ENCODE measurements at regions not wholly inside any gene's neighbourhood (a gene's known extent, or its start where the extent isn't known, plus 50 kb on each side); places are given as distances from the start of the nearest gene placed in this dataset.

DNA sequence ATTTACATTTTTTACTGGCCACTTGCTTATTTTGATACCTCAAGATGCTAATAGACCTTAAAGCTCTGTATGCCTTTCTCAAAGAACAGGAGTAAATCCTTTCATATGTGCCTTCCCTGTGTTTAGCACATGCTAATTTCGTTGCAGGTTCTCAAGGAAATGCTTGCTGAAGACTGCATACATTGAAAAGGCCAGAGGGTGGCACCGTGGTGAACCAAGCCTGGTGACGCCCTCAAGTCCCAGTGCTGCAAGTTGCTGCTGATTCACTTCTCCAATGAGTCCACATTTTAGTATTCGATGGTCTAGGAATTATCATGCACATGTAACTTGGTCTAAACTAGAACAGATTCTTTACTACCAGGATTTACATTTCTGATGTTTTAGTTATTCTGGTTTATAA, 94.1 kb downstream of the CLDN17 start:
- peak in 1 of 3 experiments; percentile 7 for TF ChIP-seq CTCF (IDR thresholded peaks at IDR 0.05; ENCODE audit: unreplicated experiment in 3 of 3)
- peaks cover 17% of the 10 kb centered on the region for H3K9me3 Mint-ChIP-seq
- H3K4me3 Mint-ChIP-seq = no peak overlapping the region
- H3K27me3 Mint-ChIP-seq (ENCODE audit: low read depth) = no peaks in the 10 kb centered on the region
- no peaks in the 10 kb centered on the region for H3K4me1 Mint-ChIP-seq
- no peak overlapping the region for H3K27ac Mint-ChIP-seq
- H3K36me3 Mint-ChIP-seq (ENCODE audit: low read depth) = peaks cover 4% of the 10 kb centered on the region

GRCh38 chr21:30058928-30059327, 107.7 kb downstream of the CLDN17 start:
- no peak for TF ChIP-seq CTCF (IDR thresholded peaks at IDR 0.05; ENCODE audit: unreplicated experiment in 3 of 3)
- H3K27ac Mint-ChIP-seq = no peak overlapping the region
- H3K4me1 Mint-ChIP-seq = no peaks in the 10 kb centered on the region
- H3K9me3 Mint-ChIP-seq = no peaks in the 10 kb centered on the region
- H3K4me3 Mint-ChIP-seq = no peak overlapping the region
- H3K27me3 Mint-ChIP-seq (ENCODE audit: low read depth) = no peaks in the 10 kb centered on the region
- H3K36me3 Mint-ChIP-seq (ENCODE audit: low read depth) = no peaks in the 10 kb centered on the region

DNA sequence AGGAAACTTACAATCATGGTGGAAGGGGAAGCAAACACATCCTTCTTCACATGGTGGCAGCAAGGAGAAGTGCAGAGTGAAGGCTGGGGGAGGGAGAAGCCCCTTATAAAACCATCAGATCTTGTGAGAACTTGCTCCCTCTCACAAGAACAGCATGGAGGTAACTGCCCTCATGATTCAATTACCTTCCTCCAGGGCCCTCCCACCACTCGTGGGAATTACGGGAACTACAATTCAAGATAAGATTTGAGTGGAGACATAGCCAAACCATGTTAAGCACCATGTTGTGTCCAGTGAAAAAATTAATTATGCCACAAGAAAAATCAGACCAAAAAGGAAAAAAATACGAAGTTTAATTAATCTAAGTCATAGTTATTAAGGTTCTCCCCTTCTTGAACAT, 109.5 kb downstream of the CLDN17 start:
- Mint-ChIP-seq H3K27me3 (ENCODE audit: low read depth) (no peaks in the 10 kb centered on the region), H3K4me1 (peaks cover 5% of the 10 kb centered on the region), H3K4me3 (no peak overlapping the region), H3K36me3 (ENCODE audit: low read depth) (no peaks in the 10 kb centered on the region), H3K9me3 (no peaks in the 10 kb centered on the region), H3K27ac (no peak overlapping the region)
- no peak for TF ChIP-seq CTCF (IDR thresholded peaks at IDR 0.05; ENCODE audit: unreplicated experiment in 3 of 3)

- no peak overlapping the region for H3K4me3 Mint-ChIP-seq
- no peak for TF ChIP-seq CTCF (IDR thresholded peaks at IDR 0.05; ENCODE audit: unreplicated experiment in 3 of 3)
- peaks cover 3% of the 10 kb centered on the region for H3K9me3 Mint-ChIP-seq
- peaks cover 5% of the 10 kb centered on the region for H3K4me1 Mint-ChIP-seq
- H3K27ac Mint-ChIP-seq = no peak overlapping the region
- H3K36me3 Mint-ChIP-seq (ENCODE audit: low read depth) = no peaks in the 10 kb centered on the region
- H3K27me3 Mint-ChIP-seq (ENCODE audit: low read depth) = no peaks in the 10 kb centered on the region
Observed at GRCh38 chr21:30048570-30048969, 108.8 kb upstream of the GRIK1 start.

DNA sequence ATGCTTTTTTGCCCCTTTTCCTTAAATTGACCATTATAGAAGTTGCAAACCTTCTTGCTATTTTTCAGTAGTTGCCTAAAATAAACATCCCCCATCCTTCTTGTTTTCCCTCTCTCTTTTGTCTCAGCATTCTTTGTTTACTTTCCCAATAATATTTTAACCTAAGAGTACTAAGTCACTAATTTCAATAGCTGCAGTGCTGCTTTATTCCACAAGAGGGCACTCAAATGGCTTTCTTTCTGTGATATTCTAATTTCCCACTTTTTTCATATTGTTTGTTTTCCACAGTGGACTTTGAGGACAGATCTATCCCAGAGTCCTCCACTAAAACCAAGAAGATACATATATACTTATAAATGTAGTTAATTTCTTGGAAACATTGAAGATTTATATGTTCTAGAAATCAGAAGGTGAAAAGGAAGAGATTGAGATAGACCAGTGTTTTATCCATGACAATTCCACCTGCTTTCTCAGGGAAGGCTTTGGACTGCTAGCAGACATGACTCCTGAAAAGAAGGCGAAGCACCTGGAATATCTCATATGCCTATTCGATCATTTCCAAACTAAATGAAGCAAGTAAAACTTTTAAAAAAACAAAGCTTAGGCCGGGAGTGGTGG, 104.8 kb upstream of the GRIK1 start:
- no peaks in the 10 kb centered on the region for H3K4me1 Mint-ChIP-seq
- no peaks in the 10 kb centered on the region for H3K36me3 Mint-ChIP-seq (ENCODE audit: low read depth)
- no peak overlapping the region for H3K27ac Mint-ChIP-seq
- TF ChIP-seq CTCF (IDR thresholded peaks at IDR 0.05; ENCODE audit: unreplicated experiment in 3 of 3) = peak; percentile 84 to 94 (median 89)
- H3K9me3 Mint-ChIP-seq = peaks cover 13% of the 10 kb centered on the region
- H3K27me3 Mint-ChIP-seq (ENCODE audit: low read depth) = peaks cover under 1% of the 10 kb centered on the region
- no peak overlapping the region for H3K4me3 Mint-ChIP-seq

DNA sequence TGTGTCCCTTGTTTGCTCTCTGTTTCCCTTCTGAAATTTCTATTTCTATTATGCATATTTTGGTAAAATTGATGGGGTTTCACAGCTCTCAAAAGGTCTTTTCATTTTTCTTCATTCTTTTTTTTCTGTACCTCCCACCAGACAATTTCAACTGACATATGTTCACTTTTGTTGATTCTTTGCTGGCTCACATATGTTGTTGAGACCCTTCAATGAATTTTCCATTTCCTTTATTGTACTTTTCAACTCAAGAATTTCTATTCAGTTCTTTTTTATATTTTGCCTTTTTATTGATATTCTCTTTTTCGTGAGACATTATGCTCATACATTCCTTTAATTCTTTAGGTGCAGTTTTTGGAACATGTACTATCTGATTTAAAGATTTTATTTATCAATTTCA, 102.6 kb upstream of the GRIK1 start:
- Mint-ChIP-seq H3K36me3 (ENCODE audit: low read depth) (no peaks in the 10 kb centered on the region), H3K27ac (no peak overlapping the region), H3K4me3 (no peak overlapping the region), H3K4me1 (no peaks in the 10 kb centered on the region), H3K9me3 (peaks cover 13% of the 10 kb centered on the region), H3K27me3 (ENCODE audit: low read depth) (peaks cover 3% of the 10 kb centered on the region)
- TF ChIP-seq CTCF (IDR thresholded peaks at IDR 0.05; ENCODE audit: unreplicated experiment in 3 of 3) = no peak
